LNCAP (cell line): ENCODE measurements at regions not wholly inside any gene's neighbourhood (a gene's known extent, or its start where the extent isn't known, plus 50 kb on each side); places are given as distances from the start of the nearest gene placed in this dataset.

Source experiments
- CTCF ChIP-seq: fragments of 450-650 bp; IDR thresholded peaks from 2 replicates; pipeline ENCODE4 v1.5.1; 2017; ENCODE audit warnings: mild to moderate bottlenecking

- no peak for TF ChIP-seq CTCF
These were observed 943.6 kb downstream of the SLITRK1 start for GRCh38 chr13:82938644-82939043.

- TF ChIP-seq CTCF, result no peak
These were observed 948.3 kb downstream of the SLITRK1 start for GRCh38 chr13:82934000-82934399.

- TF ChIP-seq CTCF, result no peak
These were observed 957.2 kb downstream of the SLITRK1 start for GRCh38 chr13:82925114-82925513.

GRCh38 chr13:82917984-82918383 lies 964.3 kb downstream of the SLITRK1 start:
- TF ChIP-seq CTCF, result no peak

GRCh38 chr13:82912564-82912963 lies 969.7 kb downstream of the SLITRK1 start:
- TF ChIP-seq CTCF, result no peak

- TF ChIP-seq CTCF, result no peak
These were observed 977.2 kb downstream of the SLITRK1 start for GRCh38 chr13:82905071-82905470.

- no peak for TF ChIP-seq CTCF
These were observed 981.8 kb downstream of the SLITRK1 start for GRCh38 chr13:82900453-82900852.

GRCh38 chr13:82898586-82898985 lies 983.7 kb downstream of the SLITRK1 start:
- TF ChIP-seq CTCF, result no peak
